ENCODE measurements at regions not wholly inside any gene's neighbourhood (a gene's known extent, or its start where the extent isn't known, plus 50 kb on each side); places are given as distances from the start of the nearest gene placed in this dataset.

- TF ChIP-seq EP300 (IDR thresholded peaks at IDR 0.05) (no peak), POLR2AphosphoS5 (IDR thresholded peaks at IDR 0.05) (no peak), CTCF (IDR thresholded peaks at IDR 0.05) (no peak)
Measured at GRCh38 chr15:29540479-29540878, 270.9 kb upstream of the NSMCE3 start.
